GM12878 (cell line): ENCODE measurements at regions not wholly inside any gene's neighbourhood (a gene's known extent, or its start where the extent isn't known, plus 50 kb on each side); places are given as distances from the start of the nearest gene placed in this dataset.

Experiments used
- ATAC-seq: fragments of 200-7000 bp; cut with Tn5 transposase; 3 replicates; pipeline ENCODE4 v1.9.1; 2020; ENCODE audit warnings: mild to moderate bottlenecking, moderate library complexity
- BruUV-seq: library from RNA; stranded (reverse); fragments of 400-500 nt; replicated peaks from 2 replicates; lab custom pipeline; 2021; lab: Mats Ljungman, UMichigan
- CTCF ChIA-PET: fragments of 300-600 bp; sonication (Branson Sonifier 250); formaldehyde crosslinking; extraction: SDS; loops from one replicate; lab custom pipeline; 2021; ENCODE audit warnings: inconsistent platforms; lab: Yijun Ruan, JAX
- POLR2A ChIA-PET: fragments of 350-600 bp; formaldehyde crosslinking; extraction: SDS; loops from one replicate; lab custom pipeline; 2021; ENCODE audit warnings: inconsistent platforms; lab: Charles Lee
- RAD21 ChIA-PET: fragments of 300-600 bp; sonication (Branson Sonifier 250); formaldehyde crosslinking; loops from one replicate; lab custom pipeline; 2023; ENCODE audit warnings: antibody characterized with exemption; ENCODE audit not compliant: unreplicated experiment; lab: Charles Lee
- SMC1A ChIA-PET: fragments of 300-600 bp; sonication (Branson Sonifier 250); formaldehyde crosslinking; loops from one replicate; lab custom pipeline; 2023; ENCODE audit not compliant: unreplicated experiment, uncharacterized antibody; lab: Charles Lee
- DNase-seq: peaks from one replicate; pipeline ENCODE4 v3.0.0-alpha.2; 2011; ENCODE audit warnings: low read depth, low spot score
- FAIRE-seq: peaks from 3 replicates; lab custom pipeline; 2011; peaks lifted over from hg19 to GRCh38; lab: Jason Lieb, UNC
- H2AFZ ChIP-seq: 2 replicates; pipeline ENCODE4 v1.6.0; 2011; ENCODE audit warnings: low read depth, low read length, control low read depth; ENCODE audit not compliant: control insufficient read depth
- H3K27ac ChIP-seq: 2 replicates; pipeline ENCODE4 v1.5.1; 2011; ENCODE audit warnings: control low read depth; ENCODE audit not compliant: control insufficient read depth, insufficient read depth
- H3K27me3 ChIP-seq, 2 experiments: replicated peaks in 1 of 2; 2 replicates each; pipeline versions ENCODE4 v1.6.0 to v1.6.1; 2011; ENCODE audit warnings: low read length in 1 of 2; ENCODE audit not compliant: control insufficient read depth in 2 of 2, insufficient read depth in 2 of 2
- H3K36me3 ChIP-seq, 2 experiments: 2 replicates each; pipeline ENCODE4 v1.5.1; 2011; ENCODE audit warnings: low read length in 1 of 2; ENCODE audit not compliant: control insufficient read depth in 2 of 2, insufficient read depth in 2 of 2
- H3K4me1 ChIP-seq: 2 replicates; pipeline ENCODE4 v1.6.1; 2011; ENCODE audit warnings: mild to moderate bottlenecking, low read length, moderate library complexity, mixed read lengths; ENCODE audit not compliant: control insufficient read depth, insufficient read depth
- H3K4me2 ChIP-seq: 2 replicates; pipeline ENCODE4 v1.6.0; 2011; ENCODE audit warnings: control low read depth; ENCODE audit not compliant: control insufficient read depth, insufficient read depth
- H3K4me3 ChIP-seq: fragments of 200-600 bp; sonication (generic); 2 replicates; pipeline ENCODE4 v1.5.1; 2016
- H3K79me2 ChIP-seq: 2 replicates; pipeline ENCODE4 v1.6.0; 2011; ENCODE audit warnings: low read length; ENCODE audit not compliant: control insufficient read depth, insufficient read depth
- H3K9ac ChIP-seq: 2 replicates; pipeline ENCODE4 v1.8.0; 2011; ENCODE audit warnings: low read length, control low read depth, mixed read lengths; ENCODE audit not compliant: control insufficient read depth, insufficient read depth
- H3K9me3 ChIP-seq: replicated peaks from 3 replicates; pipeline ENCODE4 v1.5.1; 2011; ENCODE audit warnings: mild to moderate bottlenecking, low read length; ENCODE audit not compliant: control insufficient read depth, insufficient read depth
- H4K20me1 ChIP-seq: 2 replicates; pipeline ENCODE4 v1.6.0; 2011; ENCODE audit not compliant: control insufficient read depth, insufficient read depth
- CTCF ChIP-seq, 3 experiments: IDR thresholded peaks in 2 of 3; conservative IDR thresholded peaks in 1 of 3; 2 replicates each; pipeline ENCODE4 v1.5.1; 2011; ENCODE audit warnings: low read depth in 3 of 3, low read length in 3 of 3, mild to moderate bottlenecking in 3 of 3, control low read depth in 2 of 3, moderate library complexity in 2 of 3, inconsistent platforms in 1 of 3, mixed read lengths in 1 of 3; ENCODE audit not compliant: control insufficient read depth in 2 of 3, insufficient read depth in 1 of 3; ENCODE audit errors: extremely low read depth in 1 of 3
- JUNB ChIP-seq: IDR thresholded peaks from 2 replicates; pipeline ENCODE4 v1.6.1; 2016; ENCODE audit warnings: antibody characterized with exemption, mild to moderate bottlenecking
- KLF5 ChIP-seq: fragments of 450-650 bp; IDR thresholded peaks from 2 replicates; pipeline ENCODE4 v1.6.1; 2014; ENCODE audit warnings: mild to moderate bottlenecking; ENCODE audit not compliant: partially characterized antibody
- NFIC ChIP-seq: IDR thresholded peaks from 2 replicates; pipeline ENCODE4 v1.6.1; 2012; ENCODE audit warnings: low read depth, mild to moderate bottlenecking, inconsistent platforms, low read length, moderate library complexity
- PML ChIP-seq: IDR thresholded peaks from 2 replicates; pipeline ENCODE4 v1.6.1; 2012; ENCODE audit warnings: low read length, inconsistent platforms
- RB1 ChIP-seq: fragments of 450-650 bp; formaldehyde crosslinking; IDR thresholded peaks from 2 replicates; pipeline ENCODE4 v1.6.1; 2017; ENCODE audit warnings: mild to moderate bottlenecking, borderline replicate concordance
- SUPT20H ChIP-seq: IDR thresholded peaks from 2 replicates; pipeline ENCODE4 v1.6.1; 2011; ENCODE audit warnings: low read depth, mild to moderate bottlenecking, low read length, moderate library complexity, borderline replicate concordance; ENCODE audit not compliant: control insufficient read depth
- SUZ12 ChIP-seq: fragments of 200-600 bp; sonication (generic); IDR thresholded peaks from one replicate; pipeline ENCODE4 v1.6.1; 2018; ENCODE audit warnings: antibody characterized with exemption, mild to moderate bottlenecking; ENCODE audit not compliant: unreplicated experiment
- WRNIP1 ChIP-seq: IDR thresholded peaks from 2 replicates; pipeline ENCODE4 v1.6.1; 2011; ENCODE audit warnings: low read depth, low read length, improper control_type of control experiment, borderline replicate concordance
- WGBS: methylation state at CpG from one replicate; pipeline ENCODE4 v1.1.6; 2016; ENCODE audit warnings: low lambda C conversion rate; ENCODE audit not compliant: insufficient replicate concordance, insufficient coverage; ENCODE audit errors: missing lambda C conversion rate; 5-methylcytosine and 5-hydroxymethylcytosine counted together
- in situ Hi-C: fragments of 300-500 bp; cut with MboI; formaldehyde crosslinking; loops from 9 replicates; pipeline ENCODE4 v1.14.3; 2018; ENCODE audit warnings: mixed read lengths
- intact Hi-C: fragments of 100-400 bp; cut with micrococcal nuclease; formaldehyde crosslinking; loops from one replicate; pipeline ENCODE4 v1.14.2; 2022; ENCODE audit not compliant: unreplicated experiment

GRCh38 chr17:79552824-79553223 is 58.0 kb downstream of the RBFOX3 start:
- no TSS peak for BruUV-seq
- FAIRE-seq: no peak
- Histone ChIP-seq H3K9me3 (no peaks in the 10 kb centered on the region; the same call in 2 of the 3 replicates), H4K20me1 (no peaks in the 10 kb centered on the region), H3K36me3 (no peaks in the 10 kb centered on the region), H2AFZ (no peak overlapping the region), H3K79me2 (no peaks in the 10 kb centered on the region), H3K4me1 (no peaks in the 10 kb centered on the region), H3K27me3 (no peaks in the 10 kb centered on the region; a peak in 1 of 4 replicates), H3K9ac (no peak overlapping the region), H3K4me2 (no peak overlapping the region), H3K4me3 (no peak overlapping the region), H3K27ac (no peak overlapping the region)
- ATAC-seq: no peak
- 22% methylated on average over 1 of the region's 1 CpG for WGBS
- CTCF ChIA-PET: no interaction called here
- no peak for DNase-seq
- in situ Hi-C loops (no loop called here), intact Hi-C loops (no loop called here)
- POLR2A ChIA-PET: no interaction called here
- SMC1A ChIA-PET: no interaction called here
- TF ChIP-seq SUZ12 (no peak), KLF5 (no peak)
- RAD21 ChIA-PET: no interaction called here

- Histone ChIP-seq H3K9ac (no peak overlapping the region), H3K4me3 (no peak overlapping the region), H3K4me1 (no peaks in the 10 kb centered on the region), H3K9me3 (no peaks in the 10 kb centered on the region; the same call in 2 of the 3 replicates), H4K20me1 (no peaks in the 10 kb centered on the region), H3K27ac (no peak overlapping the region), H3K4me2 (no peak overlapping the region), H2AFZ (no peak overlapping the region), H3K79me2 (no peaks in the 10 kb centered on the region), H3K36me3 (no peaks in the 10 kb centered on the region), H3K27me3 (peaks cover 0 to under 1% of the 10 kb centered on the region in 2 experiments; a peak in 2 of 4 replicates)
- no TSS peak for BruUV-seq
- TF ChIP-seq WRNIP1 (no peak), JUNB (no peak), CTCF (IDR thresholded peaks at IDR 0.05 in 2 of 3, conservative IDR thresholded peaks at IDR 0.05 in 1 of 3; ENCODE audit: control insufficient read depth in 2 of 3, extremely low read depth in 1 of 3, insufficient read depth in 1 of 3, low read depth in 3 of 3, low read length in 3 of 3) (no peak), RB1 (no peak), SUPT20H (no peak), PML (no peak), NFIC (no peak)
- FAIRE-seq (no peak), ATAC-seq (no peak), DNase-seq (no peak)
- ChIA-PET RAD21 (no interaction called here), CTCF (no interaction called here), POLR2A (no interaction called here), SMC1A (no interaction called here)
- intact Hi-C loops: no loop called here
- in situ Hi-C loops: no loop called here
- WGBS: 26% methylated on average over 3 of the region's 3 CpGs
These were observed 58.4 kb downstream of the RBFOX3 start for GRCh38 chr17:79552405-79552804.
